LNCaP clone FGC (cell line): ENCODE measurements at regions not wholly inside any gene's neighbourhood (a gene's known extent, or its start where the extent isn't known, plus 50 kb on each side); places are given as distances from the start of the nearest gene placed in this dataset.
"Not testable (repeated sequence)": the region's sequence is repeated elsewhere in the genome, so short reads cannot be mapped to it uniquely, and the experiment has no call there.

Source experiments
- DNase-seq: peaks from one replicate; pipeline ENCODE4 v3.0.0-alpha.2; 2011; ENCODE audit warnings: low read depth
- H3K4me3 ChIP-seq: 2 replicates; pipeline ENCODE4 v1.5.1; 2011; ENCODE audit warnings: mild to moderate bottlenecking, low read depth, low read length, control low read depth
- CTCF ChIP-seq: IDR thresholded peaks from 2 replicates; pipeline ENCODE4 v1.5.1; 2012; ENCODE audit warnings: mild to moderate bottlenecking; ENCODE audit not compliant: control insufficient read depth, insufficient read depth; ENCODE audit errors: extremely low read depth

- DNase-seq = no peak
- H3K4me3 ChIP-seq = no peak overlapping the region
- TF ChIP-seq CTCF = no peak
Observed at GRCh38 chr22:22193923-22194322, 50.7 kb upstream of the VPREB1 start.

GRCh38 chr22:22193462-22193861 is 51.1 kb upstream of the VPREB1 start:
- not testable (repeated sequence) for DNase-seq

GRCh38 chr22:22193006-22193405 is 51.6 kb upstream of the VPREB1 start:
- DNase-seq, H3K4me3 ChIP-seq: not testable (repeated sequence)

More at GRCh38 chr22:22193462-22193861, 51.1 kb upstream of the VPREB1 start:
- not testable (repeated sequence) for H3K4me3 ChIP-seq

GRCh38 chr22:22189796-22190195 is 54.8 kb upstream of the VPREB1 start:
- DNase-seq, H3K4me3 ChIP-seq: not testable (repeated sequence)

- not testable (repeated sequence) for DNase-seq, H3K4me3 ChIP-seq
Observed at GRCh38 chr22:22187863-22188262, 56.7 kb upstream of the VPREB1 start.

GRCh38 chr22:22187299-22187698 is 57.3 kb upstream of the VPREB1 start:
- TF ChIP-seq CTCF = no peak
- no peak for DNase-seq

GRCh38 chr22:22185844-22186499 is 58.6 kb upstream of the VPREB1 start:
- no peak for DNase-seq
- TF ChIP-seq CTCF = no peak
- H3K4me3 ChIP-seq = no peak overlapping the region

More at GRCh38 chr22:22187299-22187698, 57.3 kb upstream of the VPREB1 start:
- no peak overlapping the region for H3K4me3 ChIP-seq

- H3K4me3 ChIP-seq = no peak overlapping the region
- no peak for DNase-seq
- no peak for TF ChIP-seq CTCF
Observed at GRCh38 chr22:22185217-22185616, 59.4 kb upstream of the VPREB1 start.

GRCh38 chr22:22184277-22184807 is 60.2 kb upstream of the VPREB1 start:
- no peak for DNase-seq
- no peak overlapping the region for H3K4me3 ChIP-seq
- no peak for TF ChIP-seq CTCF
